Activated CD4-positive, alpha-beta T cell treated with anti-CD3 and anti-CD28 coated beads for 4 hours (primary cell): ENCODE measurements at regions not wholly inside any gene's neighbourhood (a gene's known extent, or its start where the extent isn't known, plus 50 kb on each side); places are given as distances from the start of the nearest gene placed in this dataset.

Experiments used
- DNase-seq, 2 donors: peaks; one replicate each; pipeline ENCODE4 v3.0.0-alpha.2; 2020

- no peak for DNase-seq
Measured at GRCh38 chr21:38165466-38166172, 91.2 kb upstream of the KCNJ15 start.

DNA sequence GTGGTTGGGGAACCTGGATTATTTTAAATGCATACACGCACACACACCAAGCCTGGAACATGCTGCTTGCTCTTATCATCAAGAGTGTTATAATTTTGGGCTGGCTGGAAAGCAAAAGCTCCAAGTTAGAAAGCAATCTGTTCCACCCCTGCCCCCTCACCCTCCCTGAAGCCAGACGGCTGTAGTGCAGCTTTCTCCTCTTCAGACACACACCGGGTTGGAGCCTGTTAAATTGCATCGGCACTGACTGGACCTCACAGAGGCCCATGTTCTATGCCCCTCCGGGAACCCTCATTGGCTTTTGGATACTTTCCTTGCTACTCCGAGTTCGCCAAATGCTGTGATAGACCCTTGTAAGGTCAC lies 90.6 kb upstream of the KCNJ15 start:
- DNase-seq = no peak

DNA sequence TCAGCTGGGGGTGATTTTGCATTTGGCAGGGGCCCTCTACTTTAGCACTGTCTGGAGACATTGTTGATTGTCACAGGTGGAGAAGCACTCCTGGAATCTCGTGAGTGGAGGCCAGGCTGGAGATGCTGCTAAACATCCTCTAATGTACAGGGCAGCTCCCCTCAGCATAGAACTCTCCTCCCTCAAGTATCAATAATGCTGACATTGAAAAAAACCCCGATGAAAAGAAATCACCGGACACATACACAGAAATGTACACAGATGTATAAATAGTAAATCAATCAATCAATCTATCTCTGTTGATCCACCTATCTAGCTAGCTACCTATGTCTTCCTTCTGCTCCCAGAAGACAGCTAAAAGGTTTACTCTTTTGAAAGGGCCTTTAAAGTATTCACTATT lies 89.4 kb upstream of the KCNJ15 start:
- no peak for DNase-seq

DNA sequence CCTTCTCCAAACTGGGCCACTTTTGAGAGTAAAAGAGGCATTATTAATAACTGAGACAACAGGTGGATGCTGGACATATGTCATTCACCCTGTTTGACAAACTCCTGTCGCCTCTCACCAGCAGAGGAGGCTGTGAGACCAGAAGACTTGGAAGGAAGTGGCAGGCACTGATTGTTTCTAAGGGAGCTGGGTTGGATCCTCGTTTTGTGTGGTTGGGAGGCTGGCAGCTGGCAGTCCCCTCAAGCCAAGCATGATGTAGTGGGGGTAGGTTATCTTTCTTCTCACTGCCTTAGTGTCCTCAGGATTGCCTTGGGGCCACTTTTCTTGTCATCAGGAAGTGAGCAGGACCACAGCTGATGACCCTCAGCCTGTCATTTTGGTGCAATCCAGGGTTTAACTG lies 86.5 kb upstream of the KCNJ15 start:
- peak in 1 of 2 donors; percentile 2 for DNase-seq

DNA sequence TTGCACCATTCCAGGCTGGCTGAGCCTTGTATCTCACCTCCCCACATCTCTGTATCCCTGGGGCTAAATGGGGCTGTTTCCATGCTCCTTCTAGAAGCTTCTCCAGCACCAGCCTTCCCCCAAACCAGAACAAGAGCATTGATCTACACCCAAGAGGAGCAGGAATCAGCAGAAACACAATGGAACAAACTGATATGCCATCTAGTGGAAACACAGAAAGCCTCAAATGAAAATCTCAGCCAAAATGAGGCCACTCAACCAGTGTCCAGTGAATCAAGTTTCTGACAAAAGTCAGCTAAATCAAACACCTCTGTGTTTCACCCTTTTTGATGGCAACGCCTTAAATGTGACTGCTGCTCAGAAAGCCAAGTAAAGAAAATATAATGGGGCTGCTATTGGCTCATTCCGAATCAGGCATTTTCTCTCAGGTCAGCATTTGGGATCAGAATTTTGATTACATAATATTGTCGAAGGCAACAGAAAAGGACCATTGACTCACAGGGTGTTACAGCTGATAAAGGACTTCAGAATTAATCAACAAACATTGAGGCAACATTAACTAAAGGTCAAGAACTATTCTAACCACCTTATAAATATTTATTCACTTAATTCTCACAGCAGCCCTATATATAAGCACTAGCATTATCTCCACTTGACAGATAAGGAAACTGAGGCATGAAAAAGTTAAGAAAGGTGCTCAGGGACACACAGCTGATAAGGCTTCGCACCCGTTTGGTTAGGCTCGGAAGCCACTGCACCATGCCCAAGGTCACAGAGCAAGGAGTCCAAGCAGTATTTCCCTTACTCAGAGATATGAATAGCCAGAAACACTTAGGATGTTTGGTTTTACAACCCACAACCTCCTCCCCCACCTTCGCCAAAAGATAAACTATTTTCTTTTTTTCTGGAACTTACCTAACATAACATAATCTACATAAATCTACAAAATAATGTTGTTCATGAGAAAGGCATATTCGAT lies 85.8 kb upstream of the KCNJ15 start:
- DNase-seq = no peak

- DNase-seq = no peak
Measured at GRCh38 chr21:38171723-38172344, 85.0 kb upstream of the KCNJ15 start.

DNA sequence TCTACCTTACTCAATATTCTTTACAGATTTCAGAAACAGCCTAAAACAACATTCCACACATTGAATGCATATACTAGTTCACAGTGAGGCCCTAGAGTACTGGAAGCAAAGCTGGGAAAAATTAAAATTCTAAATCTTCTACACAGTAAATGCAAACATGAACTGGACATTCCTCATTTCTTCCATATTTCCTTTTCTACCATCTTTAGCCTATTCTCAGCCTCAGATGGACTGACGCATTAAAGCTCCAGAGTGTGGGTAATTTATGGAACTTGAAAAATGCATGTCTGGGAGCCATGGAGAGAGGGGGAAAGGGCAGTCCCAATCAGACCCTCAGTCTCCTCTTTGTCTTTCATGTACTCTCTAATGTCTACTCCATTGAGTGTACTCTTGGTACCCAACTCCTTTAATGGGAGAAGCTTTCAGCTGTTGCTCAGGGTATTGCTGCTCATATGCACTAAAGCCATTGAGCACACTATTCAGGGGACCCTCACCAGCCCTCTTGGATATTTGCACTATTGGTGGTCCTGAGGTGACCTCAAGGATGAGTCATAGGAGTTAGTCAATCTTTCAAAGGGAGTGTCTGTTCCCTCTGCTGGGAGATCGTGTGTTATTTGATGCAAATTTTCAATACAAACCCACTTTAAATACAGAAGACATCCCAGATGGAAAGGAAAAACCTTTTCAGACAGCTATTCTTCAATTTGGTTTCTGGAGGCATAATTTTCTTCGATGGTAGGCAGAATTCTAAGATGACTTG lies 83.3 kb upstream of the KCNJ15 start:
- DNase-seq = no peak

DNA sequence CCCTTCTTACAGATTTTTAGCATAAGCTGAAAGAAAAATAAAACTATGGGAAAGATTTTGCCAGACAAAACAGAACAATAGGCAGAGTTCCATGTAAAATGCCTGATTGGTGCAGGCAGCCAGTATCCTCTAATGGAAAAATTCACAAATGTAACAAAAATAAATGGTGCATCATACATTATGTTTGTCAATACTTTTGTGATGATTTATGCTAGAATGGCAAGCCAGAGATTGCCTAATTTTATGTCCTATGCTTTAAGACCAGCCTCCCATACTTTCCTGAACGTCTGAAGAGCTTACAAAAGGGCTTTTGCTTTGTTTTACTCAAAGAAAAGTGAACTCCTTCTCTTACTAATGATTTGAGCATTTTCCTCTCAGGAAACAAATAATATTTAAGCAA lies 81.5 kb upstream of the KCNJ15 start:
- DNase-seq = no peak

DNA sequence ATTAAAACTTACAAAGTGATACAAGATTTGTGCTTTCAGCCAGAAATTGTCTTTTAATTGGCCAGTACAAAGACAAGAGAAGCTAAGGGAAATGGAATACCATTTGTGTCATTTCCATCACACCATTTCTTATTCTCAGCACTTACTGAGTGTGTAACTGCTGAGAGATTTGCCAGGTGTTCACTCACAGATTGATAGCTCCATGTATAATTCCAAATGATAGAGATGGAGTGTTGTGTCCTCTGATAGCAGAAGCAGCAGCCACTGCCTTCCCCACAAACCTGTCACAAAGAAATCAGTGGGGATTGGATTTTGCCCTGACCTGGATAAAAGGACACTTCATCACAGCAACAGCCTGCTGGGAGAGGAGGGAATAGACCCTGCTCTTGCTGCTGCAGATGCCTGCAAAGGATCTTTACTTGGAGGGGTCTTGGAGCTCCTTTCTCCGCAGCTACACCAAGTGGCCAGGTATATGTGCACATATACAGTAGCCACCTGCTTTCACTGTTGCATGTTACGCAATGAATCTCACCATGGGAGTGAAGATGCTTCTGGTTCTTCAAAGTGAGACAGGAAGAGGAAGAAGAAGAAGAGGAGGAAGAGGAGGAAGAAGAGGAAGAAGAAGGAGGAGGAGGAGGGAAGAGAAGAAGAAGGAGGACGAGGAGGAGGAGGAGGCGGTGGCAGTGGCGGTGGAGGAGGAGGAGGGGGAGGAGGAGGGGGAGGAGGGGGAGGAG lies 78.7 kb upstream of the KCNJ15 start:
- DNase-seq = no peak

- DNase-seq = no peak
Measured at GRCh38 chr21:38178653-38179470, 77.9 kb upstream of the KCNJ15 start.

DNA sequence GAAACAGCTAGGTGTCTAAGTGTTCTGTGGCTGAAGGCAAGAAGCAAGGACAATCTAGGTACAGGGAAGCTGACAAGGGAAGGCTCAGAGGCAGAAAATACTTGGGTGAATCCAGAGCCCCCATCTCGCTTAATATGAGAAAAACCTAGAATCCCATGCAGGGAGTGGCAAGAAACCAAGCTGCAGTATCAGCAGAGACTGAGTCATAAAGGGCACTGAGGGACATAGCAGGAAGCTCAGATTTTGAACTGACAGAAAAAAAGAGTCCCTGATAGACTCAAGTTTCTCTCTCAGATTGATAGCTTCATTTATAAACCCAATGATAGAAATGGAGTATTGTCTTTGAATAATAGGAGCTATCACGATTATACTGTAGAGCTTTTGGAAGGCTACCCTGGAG lies 77.3 kb upstream of the KCNJ15 start:
- DNase-seq = no peak

GRCh38 chr21:38181096-38181495 lies 75.7 kb upstream of the KCNJ15 start:
- no peak for DNase-seq

GRCh38 chr21:38182370-38182985 lies 74.3 kb upstream of the KCNJ15 start:
- no peak for DNase-seq

DNA sequence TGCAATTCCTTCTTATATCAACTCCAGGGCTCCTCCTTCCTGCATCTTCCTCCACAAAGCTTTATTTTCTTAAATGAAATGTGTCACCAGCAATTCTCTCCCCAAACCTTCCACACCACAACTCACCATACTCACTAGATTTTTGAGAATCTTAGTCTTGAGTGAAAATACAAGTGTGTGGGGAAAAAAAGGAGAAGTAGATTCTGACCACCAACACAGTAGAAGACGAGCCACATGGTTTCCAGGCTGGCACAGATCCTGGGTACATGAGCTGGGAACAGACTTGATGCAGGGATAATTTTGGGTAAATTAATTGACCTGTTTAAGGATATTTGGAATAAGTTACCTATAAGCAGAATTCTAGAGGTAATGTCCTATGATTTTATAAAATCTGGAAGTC lies 72.8 kb upstream of the KCNJ15 start:
- no peak for DNase-seq

DNA sequence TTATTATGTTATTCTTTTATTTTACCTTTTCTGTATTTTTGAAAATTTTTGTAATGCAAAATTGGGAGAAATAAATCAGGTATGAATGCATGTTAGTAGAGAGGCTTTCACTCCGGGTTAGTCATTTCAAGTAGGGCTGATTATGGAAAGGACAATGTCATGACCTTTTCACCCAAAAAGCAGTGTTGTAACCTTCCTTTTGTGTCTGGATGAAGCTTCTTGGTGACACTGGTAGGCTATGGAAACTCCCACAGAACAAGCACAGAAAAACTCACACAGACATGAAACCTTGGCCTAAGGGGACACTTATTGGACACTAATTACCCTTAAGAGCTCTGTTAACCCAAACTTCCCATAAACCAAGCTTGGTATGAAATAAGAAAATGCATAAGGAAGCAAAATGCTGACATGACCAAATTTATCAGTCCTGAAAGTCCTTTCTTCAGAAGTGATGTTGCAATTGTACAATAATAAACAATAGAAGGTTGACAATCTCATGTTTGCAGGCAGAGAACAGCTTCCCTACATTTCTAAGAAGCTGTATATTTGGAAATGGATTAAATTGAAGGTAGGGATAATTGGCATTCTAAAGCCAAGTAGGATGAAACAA lies 70.0 kb upstream of the KCNJ15 start:
- no peak for DNase-seq

DNA sequence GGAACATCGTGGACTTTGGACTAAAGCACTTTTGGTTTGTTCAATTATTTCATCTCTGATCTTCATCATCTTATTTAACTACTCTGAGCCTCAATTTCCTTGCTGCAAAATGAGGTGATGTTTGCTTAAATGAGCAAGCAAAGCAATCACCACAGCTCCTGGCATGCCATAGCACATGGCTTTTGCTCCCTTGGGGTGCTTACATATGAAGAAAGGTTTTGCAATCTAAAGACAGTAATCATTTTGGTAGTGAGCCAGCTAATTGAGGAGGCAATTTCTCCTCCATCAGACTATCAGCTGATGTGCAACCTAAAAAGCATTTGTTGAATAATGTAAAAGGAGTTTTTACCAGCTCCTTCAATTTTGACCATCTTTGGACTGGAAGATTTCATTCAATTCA lies 68.8 kb upstream of the KCNJ15 start:
- no peak for DNase-seq

GRCh38 chr21:38196036-38196435 lies 60.8 kb upstream of the KCNJ15 start:
- DNase-seq = no peak

DNA sequence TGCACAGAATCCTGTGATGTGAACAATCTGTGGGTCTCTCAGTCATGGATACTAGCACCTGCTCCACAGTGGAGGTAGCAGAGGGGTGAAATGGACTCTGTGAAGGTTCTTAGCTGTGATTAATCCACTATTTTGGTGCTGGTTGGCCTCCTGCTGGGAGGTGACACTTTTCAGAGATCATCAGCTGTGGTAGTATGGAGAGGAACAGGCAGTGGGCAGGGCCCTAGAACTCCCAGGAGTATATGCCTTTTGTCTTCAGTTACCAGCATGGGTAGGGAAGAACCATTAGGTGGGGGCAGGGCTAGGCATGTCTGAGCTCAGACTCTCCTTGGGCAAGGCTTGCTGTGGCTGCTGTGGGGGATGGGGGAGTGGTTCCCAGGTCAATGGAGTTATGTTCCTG lies 54.0 kb upstream of the KCNJ15 start:
- no peak for DNase-seq

- no peak for DNase-seq
Measured at GRCh38 chr21:38203229-38203628, 53.6 kb upstream of the KCNJ15 start.

- DNase-seq = no peak
Measured at GRCh38 chr21:38205940-38206339, 50.9 kb upstream of the KCNJ15 start.

- DNase-seq = no peak
Measured at GRCh38 chr21:38206646-38207045, 50.1 kb upstream of the KCNJ15 start.
